Naive B cell (primary cell): ENCODE measurements at regions not wholly inside any gene's neighbourhood (a gene's known extent, or its start where the extent isn't known, plus 50 kb on each side); places are given as distances from the start of the nearest gene placed in this dataset.

ENCODE experiments used
- ATAC-seq, 2 donors: fragments of 150-1000 bp; cut with Tn5 transposase; 2 replicates each; pipeline ENCODE4 v1.10.0; 2021; ENCODE audit warnings: low read depth in 2 of 2, mild to moderate bottlenecking in 2 of 2, moderate library complexity in 2 of 2
- DNase-seq: peaks from one replicate; pipeline ENCODE4 v3.0.0; 2022
- H3K27ac Mint-ChIP-seq, 6 donors: one replicate each; pipeline ENCODE4 v1.8.0; 2020 to 2022; ENCODE audit warnings: mild to moderate bottlenecking in 6 of 6, mixed read lengths in 6 of 6, moderate library complexity in 5 of 6, inconsistent platforms in 2 of 6
- H3K27me3 Mint-ChIP-seq, 3 donors: one replicate each; pipeline ENCODE4 v1.8.0; 2021 to 2022; ENCODE audit warnings: mixed read lengths in 3 of 3, mild to moderate bottlenecking in 1 of 3
- H3K36me3 Mint-ChIP-seq, 2 donors: one replicate each; pipeline ENCODE4 v1.8.0; 2020 to 2022; ENCODE audit warnings: mixed read lengths in 2 of 2, inconsistent platforms in 1 of 2, mild to moderate bottlenecking in 1 of 2
- H3K4me1 Mint-ChIP-seq, 3 donors: one replicate each; pipeline ENCODE4 v1.8.0; 2020 to 2022; ENCODE audit warnings: mixed read lengths in 3 of 3, inconsistent platforms in 1 of 3, mild to moderate bottlenecking in 1 of 3, moderate library complexity in 1 of 3
- H3K4me3 Mint-ChIP-seq, 8 donors: one replicate each; pipeline ENCODE4 v1.8.0; 2020 to 2022; ENCODE audit warnings: mild to moderate bottlenecking in 8 of 8, mixed read lengths in 8 of 8, moderate library complexity in 8 of 8, inconsistent platforms in 2 of 8
- H3K9me3 Mint-ChIP-seq, 7 donors: one replicate each; pipeline ENCODE4 v1.8.0; 2020 to 2022; ENCODE audit warnings: mixed read lengths in 7 of 7, mild to moderate bottlenecking in 5 of 7, inconsistent platforms in 2 of 7, moderate library complexity in 1 of 7

DNA sequence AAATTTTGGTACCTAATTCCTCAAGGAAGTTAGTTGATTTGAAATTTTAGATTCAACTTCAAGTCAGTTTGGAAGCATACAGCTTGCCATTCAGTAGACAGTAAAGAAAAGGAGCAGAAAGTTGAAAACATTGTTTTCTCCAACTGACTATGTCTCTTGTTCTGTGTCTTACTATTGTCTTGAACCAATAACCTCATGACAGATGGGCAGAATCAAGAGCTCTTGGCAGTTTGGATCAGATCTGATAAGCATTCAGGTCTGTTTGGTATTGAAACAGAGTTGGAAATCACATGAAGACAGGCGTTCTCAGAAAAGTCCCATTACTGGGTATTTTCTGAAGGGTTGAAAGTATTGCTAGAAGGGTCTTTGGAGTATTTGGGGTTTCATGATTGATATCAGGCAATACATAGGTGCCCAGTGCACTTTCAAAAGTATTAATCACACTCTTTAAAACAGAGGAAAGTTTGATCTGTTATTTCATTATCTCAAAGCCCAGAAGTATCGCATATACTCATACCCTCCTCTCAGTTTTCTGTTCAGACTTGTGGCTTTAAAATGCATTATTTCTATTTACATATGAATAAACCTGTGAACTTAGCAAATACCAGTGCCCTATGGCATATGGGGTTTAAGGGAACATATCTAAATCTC, 428.4 kb upstream of the ZEB2 start:
- Mint-ChIP-seq H3K27ac (no peak overlapping the region), H3K4me3 (no peak overlapping the region), H3K4me1 (no peaks in the 10 kb centered on the region), H3K36me3 (no peaks in the 10 kb centered on the region), H3K27me3 (peaks cover 0 to 6% (median 0%) of the 10 kb centered on the region in 3 donors), H3K9me3 (no peaks in the 10 kb centered on the region)
- DNase-seq: no peak
- ATAC-seq: no peak

DNA sequence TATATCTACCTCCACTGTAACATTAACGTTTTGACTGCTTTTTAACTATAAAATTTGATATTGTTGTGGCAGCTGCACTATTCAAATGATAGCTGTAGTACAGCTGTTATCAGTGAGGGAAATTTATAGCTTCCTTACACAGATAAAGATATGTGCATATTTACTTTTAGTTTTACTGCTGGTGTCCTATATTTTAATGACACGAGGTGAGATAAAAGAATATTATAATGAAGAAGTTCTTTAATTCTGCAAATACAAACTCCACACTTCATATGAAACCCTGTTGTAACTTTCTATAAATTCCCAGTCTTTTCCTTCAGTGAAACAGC, 427.8 kb upstream of the ZEB2 start:
- no peaks in the 10 kb centered on the region for H3K4me1 Mint-ChIP-seq

DNA sequence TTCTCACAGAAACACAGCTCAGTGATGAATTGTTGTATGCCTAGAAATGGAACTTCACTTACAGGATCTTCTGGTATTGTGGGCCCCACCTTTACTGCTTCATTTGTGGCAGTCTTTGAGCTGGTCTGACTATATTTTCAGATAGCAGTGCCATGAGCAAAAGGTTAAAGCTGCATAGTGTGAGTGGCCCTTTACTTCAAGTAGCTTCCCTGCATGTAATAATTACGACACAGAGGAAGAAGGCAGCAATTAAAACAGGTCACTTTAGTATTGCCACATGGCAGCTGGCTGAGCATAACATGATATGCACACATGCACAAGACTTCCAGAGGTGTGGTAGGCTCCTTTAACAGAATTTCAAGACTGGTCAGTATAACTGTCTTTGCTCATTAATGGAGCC, 426.3 kb upstream of the ZEB2 start:
- no peak overlapping the region for H3K4me3 Mint-ChIP-seq
- no peaks in the 10 kb centered on the region for H3K4me1 Mint-ChIP-seq
- ATAC-seq: no peak
- no peak overlapping the region for H3K27ac Mint-ChIP-seq
- no peak for DNase-seq
- H3K27me3 Mint-ChIP-seq: peaks cover 0 to 6% (median 0%) of the 10 kb centered on the region in 3 donors
- H3K36me3 Mint-ChIP-seq: no peaks in the 10 kb centered on the region
- no peaks in the 10 kb centered on the region for H3K9me3 Mint-ChIP-seq

More for the DNA sequence above, 427.8 kb upstream of the ZEB2 start:
- Mint-ChIP-seq H3K27me3 (peaks cover 0 to 6% (median 0%) of the 10 kb centered on the region in 3 donors), H3K4me3 (no peak overlapping the region), H3K36me3 (no peaks in the 10 kb centered on the region), H3K9me3 (no peaks in the 10 kb centered on the region), H3K27ac (no peak overlapping the region)
- no peak for DNase-seq
- no peak for ATAC-seq

DNA sequence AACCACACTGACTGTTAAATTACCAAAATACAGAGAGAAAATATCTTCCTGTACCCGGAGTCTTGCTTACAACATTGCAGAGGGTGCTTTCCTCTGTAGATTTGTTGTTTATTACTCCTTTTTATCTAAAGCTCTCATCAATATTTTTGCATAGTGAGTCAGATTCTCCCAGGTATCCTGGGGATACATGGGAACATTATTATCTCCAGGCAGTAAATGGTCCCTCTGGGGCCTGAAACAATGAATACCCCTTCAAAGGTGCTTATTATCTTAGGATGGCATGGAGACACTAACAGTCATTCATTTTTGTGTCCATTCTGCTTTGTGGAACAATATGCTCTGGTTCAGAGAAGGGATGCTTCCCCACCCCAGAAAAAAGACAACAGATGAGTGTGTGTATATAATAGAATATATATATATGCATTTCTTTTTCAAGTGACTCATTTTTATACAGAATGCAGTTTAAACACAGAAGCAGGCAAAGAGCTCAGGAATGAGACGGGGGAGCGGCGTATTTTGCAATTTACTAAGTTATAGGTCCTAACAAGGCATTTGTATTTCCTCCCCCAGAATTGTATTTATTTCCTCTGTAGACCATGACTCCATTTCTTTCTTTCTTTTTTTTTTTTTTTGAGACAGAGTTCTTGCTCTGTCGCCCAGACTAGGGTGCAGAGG, 424.8 kb upstream of the ZEB2 start:
- Mint-ChIP-seq H3K36me3 (no peaks in the 10 kb centered on the region), H3K27me3 (peaks cover 0 to 6% (median 3%) of the 10 kb centered on the region in 3 donors), H3K27ac (no peak overlapping the region), H3K4me1 (no peaks in the 10 kb centered on the region), H3K4me3 (no peak overlapping the region), H3K9me3 (no peaks in the 10 kb centered on the region)
- DNase-seq (no peak), ATAC-seq (no peak)

DNA sequence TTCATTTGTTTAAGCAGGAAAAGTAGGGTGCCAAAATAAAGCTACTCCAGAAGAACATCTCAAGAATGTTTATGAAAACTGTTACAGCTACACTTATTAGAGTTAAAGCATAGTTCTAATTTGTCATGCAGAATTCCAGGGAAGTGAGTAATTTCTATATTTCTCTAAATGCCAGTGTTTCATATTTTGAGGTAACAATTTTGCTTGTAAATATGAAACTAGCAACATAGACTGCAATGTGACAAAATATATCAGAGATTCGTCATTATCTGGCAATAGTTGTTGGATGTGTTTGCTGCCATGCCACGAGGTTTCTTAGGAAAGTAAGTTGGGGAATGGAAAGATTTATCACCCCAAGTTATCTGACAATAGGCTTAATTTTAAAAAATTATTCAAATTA, 424.1 kb upstream of the ZEB2 start:
- Mint-ChIP-seq H3K27ac (no peak overlapping the region), H3K4me3 (no peak overlapping the region), H3K27me3 (peaks cover 0 to 6% (median 3%) of the 10 kb centered on the region in 3 donors)

DNA sequence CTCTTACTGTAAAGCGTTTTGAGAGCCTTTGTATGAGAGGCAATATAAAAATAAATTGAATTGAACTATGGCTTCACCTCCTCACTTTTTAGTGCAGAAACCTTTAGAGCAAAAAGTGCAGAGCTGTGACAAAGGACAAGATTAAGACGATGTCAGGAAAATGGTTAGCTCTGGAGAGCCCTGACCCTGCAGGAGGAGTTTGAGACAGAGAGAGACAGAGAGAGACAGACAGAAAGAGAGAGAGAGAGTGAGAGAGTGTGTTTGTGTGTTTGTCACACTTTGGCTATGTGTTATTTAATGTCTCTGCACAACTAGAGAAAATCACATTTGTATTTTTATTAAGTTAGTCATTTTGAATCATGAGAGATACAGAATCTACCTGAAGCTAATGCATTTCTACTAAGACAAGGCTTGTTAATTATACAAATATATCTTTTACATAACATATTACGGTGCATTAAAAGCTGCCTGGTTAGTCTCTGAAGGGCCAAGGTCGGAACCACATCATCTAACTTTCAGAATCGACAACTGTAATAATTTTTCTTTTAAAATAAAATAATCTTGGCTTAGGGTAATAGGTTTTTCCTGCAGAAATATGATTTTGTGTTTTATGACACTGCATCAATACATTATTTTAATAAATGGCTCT, 423.5 kb upstream of the ZEB2 start:
- peaks cover 0 to 6% (median 3%) of the 10 kb centered on the region in 3 donors for H3K27me3 Mint-ChIP-seq
- no peaks in the 10 kb centered on the region for H3K36me3 Mint-ChIP-seq
- H3K4me3 Mint-ChIP-seq: no peak overlapping the region
- no peak for DNase-seq
- no peaks in the 10 kb centered on the region for H3K9me3 Mint-ChIP-seq
- no peak for ATAC-seq
- H3K4me1 Mint-ChIP-seq: no peaks in the 10 kb centered on the region
- H3K27ac Mint-ChIP-seq: no peak overlapping the region

More for the DNA sequence above, 424.1 kb upstream of the ZEB2 start:
- no peaks in the 10 kb centered on the region for H3K4me1 Mint-ChIP-seq
- DNase-seq: no peak
- no peaks in the 10 kb centered on the region for H3K9me3 Mint-ChIP-seq
- no peaks in the 10 kb centered on the region for H3K36me3 Mint-ChIP-seq
- ATAC-seq: no peak

DNA sequence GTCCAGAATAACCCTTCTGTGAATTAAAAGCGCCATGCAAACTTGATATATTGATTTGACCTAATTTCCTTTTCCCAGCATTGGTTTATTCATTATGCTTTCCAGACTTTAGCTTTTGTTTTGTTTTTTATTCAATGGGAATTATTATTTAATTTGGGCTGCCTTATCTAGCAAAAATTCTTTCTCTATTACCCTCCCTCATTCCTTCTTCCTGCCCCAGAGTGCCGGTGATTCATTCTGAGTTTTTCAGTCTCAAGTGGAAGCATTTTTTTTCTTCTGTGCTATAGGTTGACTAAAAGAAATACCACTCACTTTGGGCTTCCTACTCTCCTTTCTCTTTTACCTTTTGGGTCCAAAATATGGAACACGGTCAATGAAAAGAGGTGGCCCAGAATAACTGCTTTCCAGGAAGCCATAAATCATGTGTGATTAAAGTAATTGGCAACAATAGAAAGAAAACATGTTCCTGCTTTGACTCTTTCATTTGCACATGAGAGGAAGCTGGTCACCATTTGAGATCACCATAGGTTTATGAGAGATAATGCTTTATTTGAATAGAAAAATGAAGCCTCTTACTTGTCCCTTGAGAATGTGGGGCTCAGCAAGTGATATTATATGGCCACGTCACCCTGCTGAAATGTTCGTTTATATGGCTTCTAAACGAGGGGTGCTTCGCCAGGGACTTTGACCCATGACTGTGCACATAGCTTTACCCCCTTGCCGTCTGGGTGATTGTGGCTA, 422.8 kb upstream of the ZEB2 start:
- ATAC-seq (no peak), DNase-seq (no peak)
- Mint-ChIP-seq H3K9me3 (no peaks in the 10 kb centered on the region), H3K4me1 (no peaks in the 10 kb centered on the region), H3K27me3 (peaks cover 0 to 6% (median 3%) of the 10 kb centered on the region in 3 donors), H3K4me3 (peak overlapping the region in 1 of 8 donors; percentile 18), H3K36me3 (no peaks in the 10 kb centered on the region), H3K27ac (no peak overlapping the region)

DNA sequence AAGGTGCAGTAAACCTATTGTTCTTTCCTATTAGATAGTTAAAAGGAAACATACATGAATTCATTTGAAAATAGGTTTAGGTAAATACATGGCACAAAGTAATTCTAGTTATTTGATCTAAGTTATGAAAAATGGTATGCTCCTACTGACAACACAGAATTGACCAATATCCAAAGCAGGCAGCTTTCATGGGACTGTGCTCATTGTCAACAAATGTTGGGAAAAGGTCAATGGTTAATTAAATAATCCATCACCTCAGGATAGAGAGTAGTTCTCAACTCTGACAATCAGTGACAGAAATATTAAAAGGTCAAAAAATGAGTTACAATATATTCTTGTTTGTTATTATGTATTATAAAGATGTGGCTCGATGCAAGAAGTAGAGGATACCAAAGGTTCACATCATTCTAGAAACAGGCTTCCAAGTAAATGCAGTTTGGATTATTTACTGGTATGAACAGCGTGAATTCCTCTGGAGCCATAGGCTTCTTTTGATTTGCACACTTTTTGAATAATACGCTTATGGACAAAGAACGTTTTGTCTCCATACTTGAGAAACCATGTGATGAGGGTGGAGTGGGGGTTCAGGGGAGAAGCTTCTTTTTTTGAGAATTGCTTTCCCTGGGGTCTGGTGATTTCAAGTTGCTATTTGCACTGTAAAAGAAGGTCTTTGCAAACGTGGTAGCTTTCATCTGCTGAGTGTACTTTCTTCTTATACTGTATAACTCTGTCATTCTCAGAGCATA, 422.0 kb upstream of the ZEB2 start:
- Mint-ChIP-seq H3K36me3 (no peaks in the 10 kb centered on the region), H3K27me3 (peaks cover 0 to 6% (median 3%) of the 10 kb centered on the region in 3 donors), H3K4me3 (no peak overlapping the region), H3K9me3 (no peaks in the 10 kb centered on the region), H3K4me1 (no peaks in the 10 kb centered on the region), H3K27ac (no peak overlapping the region)
- DNase-seq (no peak), ATAC-seq (no peak)

DNA sequence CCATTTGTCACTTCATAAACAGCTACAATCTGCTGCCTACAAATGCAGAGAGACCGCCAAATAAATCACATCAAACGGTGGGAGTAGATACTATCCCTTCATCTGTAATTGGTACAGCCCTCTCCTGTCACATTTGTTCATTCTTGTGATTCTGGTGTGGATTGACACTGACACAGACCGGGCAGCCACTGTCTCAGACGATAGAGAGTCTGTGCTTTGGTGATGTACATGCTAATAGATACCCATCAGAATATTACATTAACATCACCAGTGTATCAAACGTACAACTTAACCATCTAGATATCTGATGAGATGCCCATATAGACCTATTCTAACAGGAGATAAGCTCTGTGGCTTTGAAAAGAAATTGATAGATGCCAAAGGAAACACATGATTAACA, 419.7 kb upstream of the ZEB2 start:
- Mint-ChIP-seq H3K4me3 (no peak overlapping the region), H3K27me3 (peaks cover 0 to 3% (median 0%) of the 10 kb centered on the region in 3 donors), H3K4me1 (peaks cover 2 to 8% (median 4%) of the 10 kb centered on the region in 3 donors), H3K27ac (no peak overlapping the region), H3K9me3 (no peaks in the 10 kb centered on the region), H3K36me3 (no peaks in the 10 kb centered on the region)
- DNase-seq (no peak), ATAC-seq (no peak)

DNA sequence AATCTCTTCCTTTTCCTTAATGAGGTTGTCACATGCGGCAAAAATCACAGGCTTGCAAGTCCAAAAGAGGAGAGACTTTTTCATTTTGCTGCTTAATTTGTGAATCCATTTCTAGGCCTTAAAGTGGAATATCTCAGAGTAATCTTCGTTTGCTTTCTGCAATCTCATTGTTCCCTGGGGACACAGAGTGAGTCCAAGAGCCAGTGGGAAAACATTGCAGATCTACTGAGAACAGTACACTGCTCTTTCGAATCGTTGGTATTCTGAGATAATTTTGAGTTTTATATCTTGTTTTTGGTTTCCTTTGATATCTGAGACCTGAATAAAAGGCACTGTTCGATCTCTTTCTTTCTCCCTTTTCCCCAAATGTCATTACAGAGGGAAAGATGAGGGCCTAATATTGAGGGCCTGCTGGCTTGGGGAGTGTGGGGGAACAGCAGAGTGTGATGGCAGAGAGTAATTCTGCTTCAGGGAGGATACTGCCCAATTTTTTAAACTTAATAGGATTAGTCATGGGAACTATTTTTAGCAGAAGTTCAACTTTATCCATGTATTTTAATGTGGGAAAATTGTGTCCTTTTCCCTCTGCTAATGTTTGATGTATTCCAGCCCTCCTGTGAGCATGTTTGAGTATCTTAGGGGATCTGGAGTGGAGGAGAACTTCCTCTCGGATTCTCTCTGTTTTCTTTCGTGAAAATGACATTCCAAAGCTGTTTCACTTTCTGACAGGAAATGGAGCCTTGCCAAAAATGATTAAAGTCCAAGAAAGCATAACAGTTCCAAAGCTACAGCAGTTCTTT, 418.2 kb upstream of the ZEB2 start:
- Mint-ChIP-seq H3K4me3 (no peak overlapping the region), H3K27me3 (peaks cover 0 to 3% (median 0%) of the 10 kb centered on the region in 3 donors), H3K27ac (no peak overlapping the region), H3K36me3 (no peaks in the 10 kb centered on the region), H3K9me3 (no peaks in the 10 kb centered on the region), H3K4me1 (peaks cover 2 to 8% (median 4%) of the 10 kb centered on the region in 3 donors)
- ATAC-seq (no peak), DNase-seq (no peak)

DNA sequence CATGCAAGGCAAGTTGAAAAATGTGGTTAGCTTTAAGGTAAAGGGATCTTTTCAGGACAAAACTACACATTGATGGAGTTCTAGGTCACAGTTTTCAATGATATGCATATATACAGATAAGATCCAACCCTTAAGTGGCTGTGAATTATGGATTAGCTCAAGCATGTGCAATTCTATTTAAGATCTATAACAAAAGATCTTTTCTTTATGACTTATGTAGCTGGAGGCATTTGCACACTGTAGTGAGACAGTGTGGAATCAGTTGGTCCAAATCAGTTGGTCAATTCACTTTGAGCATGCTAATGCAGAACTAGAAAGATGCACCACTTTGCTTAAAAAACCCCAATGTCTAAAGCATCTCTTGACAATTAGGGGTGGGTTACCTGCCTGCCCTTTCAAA, 417.1 kb upstream of the ZEB2 start:
- Mint-ChIP-seq H3K36me3 (no peaks in the 10 kb centered on the region), H3K4me1 (peaks cover 2 to 8% (median 4%) of the 10 kb centered on the region in 3 donors), H3K9me3 (no peaks in the 10 kb centered on the region), H3K4me3 (no peak overlapping the region), H3K27me3 (peaks cover 0 to 3% (median 0%) of the 10 kb centered on the region in 3 donors), H3K27ac (no peak overlapping the region)
- DNase-seq (no peak), ATAC-seq (no peak)

DNA sequence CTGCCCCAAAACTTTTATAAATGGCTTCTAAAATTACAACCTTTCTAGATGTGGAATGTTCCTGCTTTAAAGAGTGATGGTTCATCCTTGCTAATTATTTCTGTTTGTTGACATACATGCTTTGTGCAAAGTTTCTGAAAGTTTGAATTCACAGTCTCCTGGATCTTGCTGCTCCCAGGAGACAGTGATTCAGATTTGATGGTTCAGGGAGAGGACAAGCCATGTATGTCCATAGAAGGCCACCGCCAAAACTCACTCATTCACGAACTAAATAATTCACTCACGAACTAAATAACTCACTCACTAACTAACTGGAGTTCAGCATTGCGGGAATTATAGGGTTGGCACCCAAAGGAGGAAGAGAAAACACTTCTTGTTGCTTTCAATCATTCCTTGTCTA, 416.5 kb upstream of the ZEB2 start:
- ATAC-seq (no peak), DNase-seq (no peak)
- H3K27ac Mint-ChIP-seq: no peak overlapping the region
- H3K9me3 Mint-ChIP-seq: no peaks in the 10 kb centered on the region
- H3K36me3 Mint-ChIP-seq: no peaks in the 10 kb centered on the region
- no peak overlapping the region for H3K4me3 Mint-ChIP-seq
- peaks cover 0 to 3% (median 0%) of the 10 kb centered on the region in 3 donors for H3K27me3 Mint-ChIP-seq
- H3K4me1 Mint-ChIP-seq: peaks cover 2 to 8% (median 4%) of the 10 kb centered on the region in 3 donors
